ENCODE measurements at regions not wholly inside any gene's neighbourhood (a gene's known extent, or its start where the extent isn't known, plus 50 kb on each side); places are given as distances from the start of the nearest gene placed in this dataset.

DNA sequence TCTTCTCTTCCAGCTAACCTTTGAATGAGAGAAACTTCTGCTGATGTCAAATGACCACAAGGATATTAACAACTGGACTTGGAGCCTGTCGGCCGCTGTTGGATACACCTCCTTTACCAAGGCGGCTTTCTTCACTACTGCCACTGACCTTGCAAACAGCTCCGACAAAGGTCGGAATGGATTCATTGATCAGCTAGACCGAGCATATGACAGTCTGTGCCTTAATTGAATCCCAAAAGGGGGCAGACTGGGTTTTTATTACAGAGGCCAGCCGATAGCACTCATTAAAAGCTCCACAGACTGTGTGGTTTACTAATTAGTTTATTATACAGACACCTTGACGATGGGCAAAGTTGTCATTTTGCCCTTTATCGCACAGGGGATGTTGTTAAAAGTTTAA is 394.5 kb downstream of the RERGL start:
- Histone ChIP-seq H3K4me1 (ENCODE audit: control insufficient read depth in 1 of 2, low read depth in 2 of 2) (no peaks in the 10 kb centered on the region), H3K27ac (no peak overlapping the region), H3K27me3 (replicated peaks; ENCODE audit: insufficient read depth) (no peaks in the 10 kb centered on the region), H3K4me3 (no peak overlapping the region), H3K9me3 (no peaks in the 10 kb centered on the region), H3K36me3 (no peaks in the 10 kb centered on the region)
- ATAC-seq (ENCODE audit: insufficient number of reproducible peaks, low FRiP score, low read depth), result no peak
- TF ChIP-seq, protein P1, sequence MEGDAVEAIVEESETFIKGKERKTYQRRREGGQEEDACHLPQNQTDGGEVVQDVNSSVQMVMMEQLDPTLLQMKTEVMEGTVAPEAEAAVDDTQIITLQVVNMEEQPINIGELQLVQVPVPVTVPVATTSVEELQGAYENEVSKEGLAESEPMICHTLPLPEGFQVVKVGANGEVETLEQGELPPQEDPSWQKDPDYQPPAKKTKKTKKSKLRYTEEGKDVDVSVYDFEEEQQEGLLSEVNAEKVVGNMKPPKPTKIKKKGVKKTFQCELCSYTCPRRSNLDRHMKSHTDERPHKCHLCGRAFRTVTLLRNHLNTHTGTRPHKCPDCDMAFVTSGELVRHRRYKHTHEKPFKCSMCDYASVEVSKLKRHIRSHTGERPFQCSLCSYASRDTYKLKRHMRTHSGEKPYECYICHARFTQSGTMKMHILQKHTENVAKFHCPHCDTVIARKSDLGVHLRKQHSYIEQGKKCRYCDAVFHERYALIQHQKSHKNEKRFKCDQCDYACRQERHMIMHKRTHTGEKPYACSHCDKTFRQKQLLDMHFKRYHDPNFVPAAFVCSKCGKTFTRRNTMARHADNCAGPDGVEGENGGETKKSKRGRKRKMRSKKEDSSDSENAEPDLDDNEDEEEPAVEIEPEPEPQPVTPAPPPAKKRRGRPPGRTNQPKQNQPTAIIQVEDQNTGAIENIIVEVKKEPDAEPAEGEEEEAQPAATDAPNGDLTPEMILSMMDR (IDR thresholded peaks at IDR 0.05), result no peak
- DNase-seq (ENCODE audit: low spot score), result no peak

DNA sequence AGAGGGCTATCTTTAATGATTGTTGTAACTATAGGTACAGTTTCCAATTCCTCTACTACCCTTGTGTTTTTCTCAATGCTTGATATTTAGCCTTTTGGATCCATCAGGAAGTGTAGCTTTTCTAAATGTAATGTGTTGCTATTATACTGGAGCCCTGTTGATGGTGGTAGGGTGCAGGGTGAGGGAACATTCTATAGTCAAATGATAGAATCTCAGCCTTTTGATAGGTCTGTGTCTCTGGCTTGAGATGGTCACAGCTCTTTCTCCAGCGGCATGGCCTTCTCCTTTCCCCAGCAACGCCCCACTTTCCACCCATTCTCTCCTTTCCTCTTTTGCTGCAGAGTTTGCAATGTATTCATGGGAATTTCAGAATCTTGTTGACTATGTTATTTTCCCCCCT is 398.6 kb downstream of the RERGL start:
- Histone ChIP-seq H3K9me3 (no peaks in the 10 kb centered on the region), H3K4me1 (ENCODE audit: control insufficient read depth in 1 of 2, low read depth in 2 of 2) (no peaks in the 10 kb centered on the region), H3K27me3 (replicated peaks; ENCODE audit: insufficient read depth) (no peaks in the 10 kb centered on the region), H3K27ac (no peak overlapping the region), H3K4me3 (no peak overlapping the region), H3K36me3 (no peaks in the 10 kb centered on the region)
- DNase-seq (ENCODE audit: low spot score) (no peak), ATAC-seq (ENCODE audit: insufficient number of reproducible peaks, low FRiP score, low read depth) (no peak)
- TF ChIP-seq, protein P1 (IDR thresholded peaks at IDR 0.05), result no peak

DNA sequence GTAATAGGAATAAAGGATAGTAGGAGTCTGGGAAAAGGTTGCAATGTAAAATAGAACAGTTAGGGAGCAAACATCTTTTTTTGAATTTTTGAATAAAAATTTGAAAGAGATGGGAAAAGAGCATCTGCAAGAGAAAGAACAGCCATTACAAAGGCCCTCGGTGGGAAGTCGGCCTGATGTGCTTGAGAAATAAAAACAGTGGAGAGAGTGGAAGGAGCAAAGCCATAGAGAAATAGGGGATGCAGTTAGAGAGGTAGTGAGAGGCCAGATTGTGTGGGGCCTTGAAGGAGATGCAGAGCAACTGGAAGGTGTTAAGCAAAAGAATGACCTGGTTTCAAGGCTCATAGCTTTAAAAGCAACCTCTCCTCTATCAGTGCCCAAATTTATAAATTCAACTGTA is 409.8 kb downstream of the RERGL start:
- no peak for ATAC-seq (ENCODE audit: insufficient number of reproducible peaks, low FRiP score, low read depth)
- no peak overlapping the region for H3K27ac ChIP-seq
- no peaks in the 10 kb centered on the region for H3K9me3 ChIP-seq
- TF ChIP-seq, protein P1 (IDR thresholded peaks at IDR 0.05), result no peak
- H3K36me3 ChIP-seq, result no peaks in the 10 kb centered on the region
- H3K4me3 ChIP-seq, result no peak overlapping the region
- DNase-seq (ENCODE audit: low spot score), result no peak
- no peaks in the 10 kb centered on the region for H3K27me3 ChIP-seq (replicated peaks; ENCODE audit: insufficient read depth)
- H3K4me1 ChIP-seq (ENCODE audit: control insufficient read depth in 1 of 2, low read depth in 2 of 2), result no peaks in the 10 kb centered on the region

DNA sequence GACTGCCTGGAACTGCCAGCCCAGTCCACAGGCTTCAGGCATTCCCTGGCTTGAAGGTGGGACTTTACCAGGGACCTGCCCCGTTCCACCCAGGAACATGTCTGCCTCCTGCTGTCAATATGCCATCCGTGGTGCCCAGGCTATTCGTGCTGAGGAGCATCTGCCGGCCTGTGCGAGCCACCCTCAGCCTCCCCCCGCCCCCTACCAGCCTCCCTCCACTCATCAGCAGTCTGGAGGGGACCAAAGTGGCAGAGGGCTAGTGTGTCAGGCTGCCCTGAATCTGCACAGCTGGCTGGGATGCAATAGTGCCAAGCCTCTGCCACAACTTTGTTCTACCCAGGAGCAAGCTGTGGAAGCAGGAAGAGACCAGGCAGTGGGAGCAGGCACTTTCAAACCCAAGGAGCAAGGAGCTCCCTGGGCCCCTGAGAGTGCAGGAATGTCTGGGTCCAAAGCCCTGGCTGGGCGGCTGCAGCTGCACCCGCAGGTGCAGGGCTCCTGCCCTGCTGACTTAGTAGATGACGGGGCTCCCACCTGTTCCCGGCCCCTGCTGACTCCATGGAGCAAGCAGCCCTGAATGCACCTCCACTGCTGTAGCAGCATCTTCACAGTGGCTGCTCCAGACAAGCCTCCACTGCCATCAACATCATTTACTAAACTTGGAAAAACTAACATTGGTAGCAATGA is 423.2 kb downstream of the RERGL start:
- no peaks in the 10 kb centered on the region for H3K9me3 ChIP-seq
- TF ChIP-seq, protein P1 (IDR thresholded peaks at IDR 0.05), result no peak
- no peak for ATAC-seq (ENCODE audit: insufficient number of reproducible peaks, low FRiP score, low read depth)
- no peaks in the 10 kb centered on the region for H3K4me1 ChIP-seq (ENCODE audit: control insufficient read depth in 1 of 2, low read depth in 2 of 2)
- H3K27ac ChIP-seq, result no peak overlapping the region
- H3K27me3 ChIP-seq (replicated peaks; ENCODE audit: insufficient read depth), result no peaks in the 10 kb centered on the region
- no peaks in the 10 kb centered on the region for H3K36me3 ChIP-seq
- no peak for DNase-seq (ENCODE audit: low spot score)
- no peak overlapping the region for H3K4me3 ChIP-seq

DNA sequence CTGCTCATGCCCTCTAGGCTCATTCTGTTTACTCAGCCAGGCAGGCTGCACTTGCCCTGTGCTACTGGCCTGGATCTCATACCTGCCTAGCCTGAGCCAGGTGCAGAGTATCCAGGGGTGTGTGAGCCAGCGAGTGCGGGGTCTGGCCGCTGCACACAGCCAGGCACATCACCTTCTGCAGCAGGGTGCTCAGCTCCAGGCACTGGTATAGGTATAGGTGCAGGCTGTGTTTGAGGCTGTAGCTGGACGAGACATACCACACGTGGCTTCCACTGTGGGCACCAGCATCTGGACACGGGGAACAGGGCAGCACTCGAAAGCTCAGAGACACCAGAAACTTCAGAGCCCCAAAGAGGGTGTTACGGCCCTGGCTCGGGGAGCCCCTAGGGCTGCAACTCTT is 424.2 kb downstream of the RERGL start:
- Histone ChIP-seq H3K9me3 (no peaks in the 10 kb centered on the region), H3K4me1 (ENCODE audit: control insufficient read depth in 1 of 2, low read depth in 2 of 2) (no peaks in the 10 kb centered on the region), H3K27me3 (replicated peaks; ENCODE audit: insufficient read depth) (no peaks in the 10 kb centered on the region), H3K27ac (no peak overlapping the region), H3K4me3 (no peak overlapping the region), H3K36me3 (no peaks in the 10 kb centered on the region)
- ATAC-seq (ENCODE audit: insufficient number of reproducible peaks, low FRiP score, low read depth), result no peak
- TF ChIP-seq, protein P1 (IDR thresholded peaks at IDR 0.05), result no peak
- DNase-seq (ENCODE audit: low spot score), result no peak
